NB4 (cell line): ENCODE measurements at regions not wholly inside any gene's neighbourhood (a gene's known extent, or its start where the extent isn't known, plus 50 kb on each side); places are given as distances from the start of the nearest gene placed in this dataset.

ENCODE experiments used
- DNase-seq: peaks from one replicate; pipeline ENCODE4 v3.0.0; 2010; ENCODE audit warnings: low read depth
- H3K4me3 ChIP-seq: one replicate; pipeline ENCODE4 v1.5.1; 2011; ENCODE audit warnings: mild to moderate bottlenecking, low read depth, low read length, moderate library complexity
- MYC ChIP-seq: IDR thresholded peaks from 2 replicates; pipeline ENCODE4 v1.6.1; 2011; ENCODE audit warnings: low read depth, low read length
- POLR2A ChIP-seq: IDR thresholded peaks from 2 replicates; pipeline ENCODE4 v1.6.1; 2011; ENCODE audit warnings: mild to moderate bottlenecking; ENCODE audit not compliant: insufficient read length; ENCODE audit errors: extremely low read depth
- TF ChIP-seq, protein P1 (sequence below): IDR thresholded peaks from one replicate; pipeline ENCODE4 v1.5.1; 2012; ENCODE audit warnings: low read depth, low read length
- TF ChIP-seq, protein P2 (sequence below): IDR thresholded peaks from 2 replicates; pipeline ENCODE4 v1.6.1; 2011; ENCODE audit warnings: low read depth, low read length

DNA sequence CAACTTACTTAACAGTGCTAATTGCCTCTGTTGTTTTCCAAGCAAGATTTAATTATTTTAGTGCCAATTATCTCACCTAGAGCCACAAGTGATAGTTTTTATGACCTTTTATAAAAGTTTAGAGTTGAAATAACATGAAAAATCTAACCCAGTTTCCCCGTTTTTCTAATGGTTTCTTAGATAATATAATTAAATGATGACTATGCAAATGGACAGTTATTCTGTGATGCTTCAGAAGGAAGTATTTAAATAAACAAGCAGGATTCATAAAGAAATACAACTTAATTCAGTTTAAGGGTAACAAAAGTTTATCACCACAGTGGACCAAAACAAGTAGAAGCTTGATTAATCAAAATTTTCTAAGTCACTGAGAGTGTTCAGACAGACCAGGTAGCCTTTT lies 721.2 kb upstream of the SOX9 start:
- DNase-seq = no peak
- H3K4me3 ChIP-seq = no peak overlapping the region
- TF ChIP-seq, protein P1, sequence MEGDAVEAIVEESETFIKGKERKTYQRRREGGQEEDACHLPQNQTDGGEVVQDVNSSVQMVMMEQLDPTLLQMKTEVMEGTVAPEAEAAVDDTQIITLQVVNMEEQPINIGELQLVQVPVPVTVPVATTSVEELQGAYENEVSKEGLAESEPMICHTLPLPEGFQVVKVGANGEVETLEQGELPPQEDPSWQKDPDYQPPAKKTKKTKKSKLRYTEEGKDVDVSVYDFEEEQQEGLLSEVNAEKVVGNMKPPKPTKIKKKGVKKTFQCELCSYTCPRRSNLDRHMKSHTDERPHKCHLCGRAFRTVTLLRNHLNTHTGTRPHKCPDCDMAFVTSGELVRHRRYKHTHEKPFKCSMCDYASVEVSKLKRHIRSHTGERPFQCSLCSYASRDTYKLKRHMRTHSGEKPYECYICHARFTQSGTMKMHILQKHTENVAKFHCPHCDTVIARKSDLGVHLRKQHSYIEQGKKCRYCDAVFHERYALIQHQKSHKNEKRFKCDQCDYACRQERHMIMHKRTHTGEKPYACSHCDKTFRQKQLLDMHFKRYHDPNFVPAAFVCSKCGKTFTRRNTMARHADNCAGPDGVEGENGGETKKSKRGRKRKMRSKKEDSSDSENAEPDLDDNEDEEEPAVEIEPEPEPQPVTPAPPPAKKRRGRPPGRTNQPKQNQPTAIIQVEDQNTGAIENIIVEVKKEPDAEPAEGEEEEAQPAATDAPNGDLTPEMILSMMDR = no peak
- TF ChIP-seq MYC (no peak), POLR2A (no peak)
- TF ChIP-seq, protein P2, sequence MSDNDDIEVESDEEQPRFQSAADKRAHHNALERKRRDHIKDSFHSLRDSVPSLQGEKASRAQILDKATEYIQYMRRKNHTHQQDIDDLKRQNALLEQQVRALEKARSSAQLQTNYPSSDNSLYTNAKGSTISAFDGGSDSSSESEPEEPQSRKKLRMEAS = no peak

DNA sequence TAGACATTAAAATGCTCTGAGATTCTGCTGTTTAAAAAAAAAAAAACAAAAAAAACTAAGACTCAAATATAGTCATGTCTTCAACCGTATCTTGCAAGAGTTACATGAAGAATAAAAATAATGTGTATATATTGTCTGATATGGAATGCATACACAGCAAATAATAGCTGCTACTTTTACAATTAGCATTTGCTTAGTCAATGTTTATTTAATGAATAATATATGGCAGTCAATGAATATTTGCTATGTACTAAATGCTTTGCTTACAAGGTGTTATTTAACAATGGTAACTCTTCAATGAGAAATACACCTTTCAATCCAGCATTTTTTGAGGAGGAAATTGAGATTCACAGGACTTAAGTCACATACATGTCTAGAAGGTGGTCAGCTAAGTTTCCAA lies 718.8 kb upstream of the SOX9 start:
- H3K4me3 ChIP-seq = no peak overlapping the region
- TF ChIP-seq, protein P2 = no peak
- TF ChIP-seq POLR2A = no peak
- TF ChIP-seq, protein P1 = no peak
- TF ChIP-seq MYC = no peak
- DNase-seq = no peak

DNA sequence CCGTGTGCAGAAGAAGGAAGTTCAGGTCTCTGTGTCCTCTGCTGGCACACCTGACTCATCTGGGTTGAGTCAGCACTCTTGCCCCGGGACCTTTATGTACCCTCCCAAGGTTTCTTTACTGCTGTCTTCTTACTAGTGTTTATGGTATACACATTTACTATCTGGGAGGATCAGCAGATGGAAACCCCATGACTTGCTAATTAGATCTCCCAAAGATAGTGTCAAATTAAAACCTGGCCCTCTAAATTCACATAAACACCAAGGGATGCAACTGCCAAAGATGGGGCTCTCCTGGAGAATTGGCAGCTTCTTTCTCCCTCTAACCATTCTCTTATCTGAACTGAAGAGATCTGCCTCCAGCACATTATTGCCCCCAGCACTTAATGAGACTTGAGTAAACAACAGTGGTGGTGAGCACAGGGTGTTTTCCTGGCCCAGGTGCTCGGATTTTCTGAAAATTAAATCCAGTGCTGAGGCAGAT lies 718.1 kb upstream of the SOX9 start:
- H3K4me3 ChIP-seq = no peak overlapping the region
- TF ChIP-seq, protein P1 = no peak
- DNase-seq = no peak

DNA sequence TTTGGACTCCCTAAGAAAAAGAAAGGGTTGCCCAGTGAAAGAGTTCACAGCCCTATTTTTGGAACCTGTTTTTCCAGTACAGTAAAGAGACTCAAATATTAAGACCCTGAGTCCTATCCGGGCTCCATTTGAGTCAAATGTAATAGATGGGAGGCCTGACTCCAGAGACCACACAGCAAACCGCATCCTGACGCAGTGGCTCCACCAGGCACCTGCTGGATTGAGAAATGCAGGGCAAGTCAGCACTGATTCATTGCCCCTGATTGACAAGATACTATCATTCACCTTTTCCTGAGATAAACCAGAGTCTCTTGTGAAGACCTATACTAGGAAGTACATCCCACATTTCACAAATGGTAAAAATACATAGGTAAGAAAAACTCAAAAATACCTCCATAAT lies 715.7 kb upstream of the SOX9 start:
- no peak for TF ChIP-seq MYC
- TF ChIP-seq, protein P2 = no peak
- TF ChIP-seq, protein P1 = no peak
- no peak for TF ChIP-seq POLR2A
- H3K4me3 ChIP-seq = no peak overlapping the region
- no peak for DNase-seq

DNA sequence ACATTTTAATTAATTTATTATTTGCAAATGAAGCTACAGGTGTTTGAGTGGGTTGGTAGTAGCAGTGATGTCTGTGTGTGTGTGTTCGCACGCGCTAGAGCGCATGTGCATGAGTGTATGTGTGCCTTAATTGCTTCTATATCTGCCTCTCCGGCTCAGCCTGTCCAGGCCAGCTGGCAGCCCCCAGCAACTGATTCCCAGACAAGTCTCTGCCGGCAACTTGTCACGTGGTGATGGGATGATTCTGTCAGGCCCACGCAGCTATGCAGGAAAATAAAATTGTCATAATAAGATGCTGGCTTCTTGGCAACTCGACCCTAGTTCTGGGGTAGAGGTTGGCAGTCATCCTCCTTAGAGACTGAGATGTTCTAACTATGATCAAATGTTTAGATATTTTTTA lies 712.8 kb upstream of the SOX9 start:
- TF ChIP-seq, protein P1 = no peak
- TF ChIP-seq MYC (no peak), POLR2A (no peak)
- TF ChIP-seq, protein P2 = no peak
- DNase-seq = no peak

DNA sequence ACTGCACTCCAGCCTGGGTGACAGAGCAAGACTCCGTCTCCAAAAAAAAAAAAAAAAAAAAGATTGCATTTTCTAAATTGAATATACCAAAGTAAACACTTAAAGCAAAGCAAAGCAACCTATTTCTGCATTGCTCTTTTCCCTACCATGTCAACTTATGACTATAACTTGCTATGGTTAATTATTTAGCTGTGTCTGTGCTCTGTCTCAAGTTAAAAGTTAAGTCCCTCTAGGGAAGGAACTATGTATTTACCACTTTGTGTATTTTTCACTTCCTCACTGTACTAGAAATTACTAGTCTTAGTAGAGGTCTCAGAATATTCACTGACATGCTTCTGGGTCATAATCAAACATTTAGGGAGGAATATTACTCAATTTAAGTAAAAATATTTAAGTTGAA lies 711.7 kb upstream of the SOX9 start:
- DNase-seq = no peak
- no peak overlapping the region for H3K4me3 ChIP-seq
- TF ChIP-seq MYC (no peak), POLR2A (no peak)
- TF ChIP-seq, protein P2 = no peak
- TF ChIP-seq, protein P1 = no peak

More for the DNA sequence above, 712.8 kb upstream of the SOX9 start:
- no peak overlapping the region for H3K4me3 ChIP-seq
